ENCODE measurements at regions not wholly inside any gene's neighbourhood (a gene's known extent, or its start where the extent isn't known, plus 50 kb on each side); places are given as distances from the start of the nearest gene placed in this dataset.

- TF ChIP-seq CTCF (IDR thresholded peaks at IDR 0.05; ENCODE audit: insufficient read depth, low read length, poor library complexity, severe bottlenecking) (no peak), EZH2phosphoT487 (conservative IDR thresholded peaks at IDR 0.05; ENCODE audit: low read length) (no peak)
Observed at GRCh38 chr10:65346466-65346865, 1579.4 kb upstream of the LRRTM3 start.
